Uterus (tissue), 2 donors: ENCODE measurements at regions not wholly inside any gene's neighbourhood (a gene's known extent, or its start where the extent isn't known, plus 50 kb on each side); places are given as distances from the start of the nearest gene placed in this dataset.
"Not testable (repeated sequence)": the region's sequence is repeated elsewhere in the genome, so short reads cannot be mapped to it uniquely, and the experiment has no call there.

Experiments
- POLR2A ChIP-seq, 2 donors: fragments of 450-650 bp; IDR thresholded peaks; one replicate each; pipeline ENCODE4 v1.6.1; 2016; ENCODE audit warnings: antibody characterized with exemption in 2 of 2, mild to moderate bottlenecking in 1 of 2, moderate library complexity in 1 of 2
- TF ChIP-seq, protein P1 (sequence below), 4 experiments: fragments of 200-600 bp in 2 of 4; fragments of 450-650 bp in 2 of 4; sonication (generic) in 2 of 4; IDR thresholded peaks; one replicate each; pipeline ENCODE4 v1.5.1; 2016 to 2019; ENCODE audit warnings: antibody characterized with exemption in 4 of 4, mild to moderate bottlenecking in 2 of 4, moderate library complexity in 1 of 4

DNA sequence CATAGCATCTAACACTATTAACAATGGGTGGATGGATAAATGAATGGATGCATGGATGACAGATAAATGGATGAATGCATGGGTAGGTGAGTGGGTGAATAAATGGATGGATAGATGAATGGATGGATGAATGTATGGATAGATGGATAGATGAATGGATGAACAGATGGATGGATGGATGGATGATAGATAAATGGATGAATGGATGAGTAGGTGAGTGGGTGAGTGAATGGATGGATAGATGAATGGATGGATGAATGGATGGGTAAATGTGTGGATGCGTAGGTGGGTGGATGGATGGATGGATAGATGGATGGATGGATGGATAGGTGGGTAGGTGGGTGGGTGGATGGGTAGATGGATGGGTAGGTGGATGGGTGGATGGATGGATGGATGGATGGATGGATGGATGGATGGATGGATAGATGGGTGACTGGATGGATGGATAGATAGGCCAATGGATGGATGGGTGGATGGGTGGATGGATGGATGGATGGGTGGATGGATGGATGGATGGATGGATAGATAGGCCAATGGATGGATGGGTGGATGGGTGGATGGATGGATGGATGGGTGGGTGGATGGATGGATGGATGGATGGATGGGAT lies 260.6 kb upstream of the ZNF507 start:
- TF ChIP-seq, protein P1, sequence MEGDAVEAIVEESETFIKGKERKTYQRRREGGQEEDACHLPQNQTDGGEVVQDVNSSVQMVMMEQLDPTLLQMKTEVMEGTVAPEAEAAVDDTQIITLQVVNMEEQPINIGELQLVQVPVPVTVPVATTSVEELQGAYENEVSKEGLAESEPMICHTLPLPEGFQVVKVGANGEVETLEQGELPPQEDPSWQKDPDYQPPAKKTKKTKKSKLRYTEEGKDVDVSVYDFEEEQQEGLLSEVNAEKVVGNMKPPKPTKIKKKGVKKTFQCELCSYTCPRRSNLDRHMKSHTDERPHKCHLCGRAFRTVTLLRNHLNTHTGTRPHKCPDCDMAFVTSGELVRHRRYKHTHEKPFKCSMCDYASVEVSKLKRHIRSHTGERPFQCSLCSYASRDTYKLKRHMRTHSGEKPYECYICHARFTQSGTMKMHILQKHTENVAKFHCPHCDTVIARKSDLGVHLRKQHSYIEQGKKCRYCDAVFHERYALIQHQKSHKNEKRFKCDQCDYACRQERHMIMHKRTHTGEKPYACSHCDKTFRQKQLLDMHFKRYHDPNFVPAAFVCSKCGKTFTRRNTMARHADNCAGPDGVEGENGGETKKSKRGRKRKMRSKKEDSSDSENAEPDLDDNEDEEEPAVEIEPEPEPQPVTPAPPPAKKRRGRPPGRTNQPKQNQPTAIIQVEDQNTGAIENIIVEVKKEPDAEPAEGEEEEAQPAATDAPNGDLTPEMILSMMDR (IDR thresholded peaks at IDR 0.05), result not testable (repeated sequence)
- TF ChIP-seq POLR2A (IDR thresholded peaks at IDR 0.05), result not testable (repeated sequence)
